T-helper 2 cell (primary cell): ENCODE measurements at regions not wholly inside any gene's neighbourhood (a gene's known extent, or its start where the extent isn't known, plus 50 kb on each side); places are given as distances from the start of the nearest gene placed in this dataset.
"Not testable (repeated sequence)": the region's sequence is repeated elsewhere in the genome, so short reads cannot be mapped to it uniquely, and the experiment has no call there.

Experiments used
- DNase-seq, 5 experiments: peaks; one replicate each; pipeline versions ENCODE4 v3.0.0 to v3.0.0-alpha.2; 2012 to 2022

DNA sequence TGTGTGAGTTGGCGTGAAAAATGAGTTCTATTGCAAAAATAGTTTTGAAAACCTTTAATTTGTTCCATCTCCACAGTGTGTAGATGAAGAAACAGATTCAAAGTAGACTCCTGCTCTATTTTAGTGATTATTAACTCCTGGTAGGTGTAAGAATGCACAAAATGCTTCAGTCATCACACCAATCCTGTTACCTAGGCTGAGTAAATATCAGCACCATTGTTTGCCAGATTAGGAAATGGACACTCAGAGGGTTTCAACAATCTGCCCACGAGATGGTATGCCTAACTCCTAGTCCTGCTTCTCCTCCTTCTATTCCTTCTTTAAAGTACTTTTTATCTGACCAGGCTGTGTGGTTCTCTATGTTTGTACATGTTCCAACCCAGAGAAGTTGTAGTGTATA lies 108.9 kb upstream of the AHI1 start:
- no peak for DNase-seq

DNA sequence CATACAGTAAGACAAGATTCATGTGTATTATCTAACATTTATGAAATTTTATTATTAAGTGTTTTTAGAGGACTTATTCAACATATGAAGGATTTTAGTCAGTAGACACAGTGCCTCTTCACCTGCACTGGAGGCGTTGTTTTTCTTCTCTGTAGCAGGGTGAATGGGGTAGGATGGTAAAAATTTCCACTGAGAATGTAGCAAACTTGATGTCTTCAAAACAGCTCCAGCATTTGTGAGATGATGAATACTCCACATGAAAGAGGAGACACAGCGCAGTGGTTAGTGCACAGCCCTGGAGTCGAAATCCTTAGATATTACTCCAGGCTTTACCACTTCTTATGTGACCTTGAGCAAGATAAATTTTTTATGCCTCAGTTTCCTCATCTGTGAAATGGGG lies 110.5 kb upstream of the AHI1 start:
- DNase-seq, result no peak

DNA sequence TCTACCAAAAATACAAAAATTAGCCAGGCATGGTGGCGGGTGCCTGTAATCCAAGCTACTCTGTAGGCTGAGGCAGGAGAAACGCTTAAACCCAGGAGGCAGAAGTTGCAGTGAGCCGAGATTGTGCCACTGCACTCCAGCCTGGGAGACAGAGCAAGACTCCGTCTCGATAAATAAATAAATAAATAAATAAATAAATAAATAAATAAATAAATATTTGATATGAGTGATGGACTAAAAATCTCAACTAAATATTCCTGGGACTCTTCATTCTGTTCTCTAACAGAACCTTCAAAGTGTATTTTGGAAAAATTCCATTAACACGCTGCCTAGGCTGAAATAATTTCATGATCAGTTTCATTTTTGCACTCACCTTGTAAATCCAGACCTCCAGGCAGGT lies 112.7 kb upstream of the AHI1 start:
- not testable (repeated sequence) for DNase-seq

DNA sequence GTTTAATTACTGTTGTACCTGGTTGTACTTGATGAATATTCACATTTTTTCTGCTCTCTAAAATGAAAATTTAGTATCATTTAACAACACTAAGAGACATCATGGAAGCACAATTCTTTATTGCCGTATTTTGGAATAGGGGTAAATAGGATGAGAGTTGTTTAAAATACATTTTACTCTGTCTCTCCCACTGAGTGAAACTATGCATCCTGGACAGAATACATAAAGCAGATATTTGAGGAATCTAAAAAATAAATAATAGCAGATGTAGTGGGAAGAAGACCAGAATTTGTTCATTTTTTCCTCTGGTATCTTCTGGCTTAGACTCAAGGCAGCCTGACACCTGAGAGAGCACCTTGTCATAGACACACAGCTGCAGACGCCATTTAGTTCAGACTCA lies 119.1 kb upstream of the AHI1 start:
- no peak for DNase-seq

DNA sequence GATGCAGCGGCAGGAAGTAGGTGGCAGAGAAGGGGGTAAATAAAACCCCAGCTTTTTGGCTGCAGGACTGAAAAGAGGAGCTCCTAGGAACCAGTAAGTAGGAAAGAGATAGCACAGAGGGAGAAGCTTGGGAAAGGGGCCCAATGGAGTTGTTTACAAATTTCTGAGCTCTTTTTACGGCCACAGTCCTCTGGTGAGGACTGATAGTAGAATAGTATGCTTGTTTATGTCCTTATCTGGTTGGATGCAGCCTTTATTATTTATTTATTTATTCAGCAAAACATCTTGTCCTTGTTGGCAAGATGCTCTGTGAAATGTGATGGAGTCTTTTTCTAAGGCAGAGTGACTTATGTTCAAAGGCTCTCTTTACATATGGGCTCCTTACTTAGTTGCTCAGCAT lies 119.7 kb upstream of the AHI1 start:
- no peak for DNase-seq

DNA sequence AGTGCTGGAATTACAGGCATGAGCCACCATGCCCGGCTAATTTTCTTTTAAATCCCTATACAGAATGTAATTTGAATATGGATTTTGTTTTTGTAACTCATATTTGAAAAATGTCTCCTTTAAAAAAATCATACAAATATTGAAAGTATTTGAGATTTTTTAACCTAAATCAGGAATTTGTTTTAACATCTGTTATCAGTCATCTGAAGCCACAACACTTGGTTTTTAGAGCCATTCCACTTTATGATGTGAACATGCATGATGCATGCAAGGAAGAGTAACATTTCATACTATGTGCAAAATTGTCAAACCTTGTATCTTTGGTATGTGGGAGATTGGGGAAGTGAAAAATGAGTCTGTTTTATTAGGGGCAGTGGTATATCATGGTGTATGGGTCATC lies 124.5 kb upstream of the AHI1 start:
- no peak for DNase-seq

DNA sequence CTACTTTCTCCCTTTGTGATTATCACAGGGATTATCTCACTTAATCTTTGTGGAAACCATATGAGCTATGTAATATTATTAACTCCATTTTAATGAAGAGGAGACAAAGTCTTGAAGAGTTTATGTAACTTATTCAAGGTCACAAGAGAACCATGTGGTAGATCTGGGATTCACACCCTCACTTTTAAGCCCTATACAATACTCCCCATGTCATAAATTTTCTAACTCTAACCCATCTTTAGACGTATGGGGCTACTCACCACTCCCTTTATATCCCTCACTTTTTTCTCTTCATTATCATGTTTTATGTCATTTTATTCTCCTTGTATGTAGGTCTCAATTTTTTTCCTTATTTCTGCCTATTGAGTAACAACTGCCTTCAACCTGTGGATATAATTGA lies 126.4 kb upstream of the AHI1 start:
- DNase-seq, result no peak

DNA sequence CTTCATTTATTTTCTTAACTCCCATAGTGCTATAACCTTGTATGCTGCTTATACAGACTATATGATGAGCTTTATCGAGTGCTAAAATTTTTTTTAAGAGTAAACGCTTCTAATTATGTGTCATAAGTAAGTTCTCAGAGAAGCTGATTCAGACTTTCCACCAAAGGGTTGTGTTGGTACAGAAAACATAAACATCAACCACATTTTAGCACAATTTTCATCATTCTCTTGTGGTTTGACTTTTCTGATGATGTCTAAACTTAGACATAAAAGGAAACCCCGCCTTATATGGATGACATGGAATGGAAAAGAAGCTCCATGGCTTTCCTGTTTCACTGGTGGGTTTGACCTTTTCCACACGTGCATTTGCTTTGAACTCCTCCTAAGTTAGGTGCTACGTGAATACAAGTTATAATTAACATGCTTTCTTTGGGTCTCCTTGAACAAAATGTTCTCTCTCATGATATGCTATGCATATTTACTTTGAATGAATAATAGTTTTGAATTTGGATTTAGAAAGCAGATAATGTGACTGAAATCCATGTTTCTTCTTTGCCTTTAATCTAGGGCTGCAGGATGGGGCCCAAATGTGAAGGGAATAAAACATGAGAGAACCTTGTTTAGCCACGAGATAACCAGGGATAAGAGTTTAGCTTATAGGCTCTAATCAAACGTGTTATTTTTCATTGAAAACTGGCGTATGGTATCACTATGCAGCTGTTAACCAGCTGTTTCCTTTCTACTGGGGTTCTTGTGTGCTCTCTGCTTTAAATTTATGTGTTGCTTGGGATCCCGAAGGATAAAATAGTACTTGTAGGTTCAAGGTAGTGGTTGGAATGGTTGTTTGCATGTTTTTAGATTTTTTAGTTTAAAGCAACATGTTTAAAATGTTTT lies 127.1 kb upstream of the AHI1 start:
- DNase-seq, result peak in 1 of 5 experiments; percentile 94

DNA sequence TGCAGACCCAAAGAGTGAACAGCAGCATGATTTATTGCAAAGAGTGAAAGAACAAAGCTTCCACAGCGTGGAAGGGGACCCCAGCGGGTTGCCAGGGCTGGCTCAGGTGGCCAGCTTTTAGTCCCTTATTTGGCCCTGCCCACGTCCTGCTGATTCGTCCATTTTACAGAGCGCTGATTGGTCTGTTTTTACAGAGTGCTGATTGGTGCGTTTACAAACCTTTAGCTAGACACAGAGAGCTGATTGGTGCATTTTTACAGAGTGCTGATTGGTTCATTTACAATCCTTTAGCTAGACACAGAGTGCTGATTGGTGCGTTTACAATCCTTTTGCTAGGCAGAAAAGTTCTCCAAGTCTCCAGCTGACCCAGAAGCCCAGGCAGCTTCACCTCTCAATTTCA lies 128.5 kb upstream of the AHI1 start:
- not testable (repeated sequence) for DNase-seq

DNA sequence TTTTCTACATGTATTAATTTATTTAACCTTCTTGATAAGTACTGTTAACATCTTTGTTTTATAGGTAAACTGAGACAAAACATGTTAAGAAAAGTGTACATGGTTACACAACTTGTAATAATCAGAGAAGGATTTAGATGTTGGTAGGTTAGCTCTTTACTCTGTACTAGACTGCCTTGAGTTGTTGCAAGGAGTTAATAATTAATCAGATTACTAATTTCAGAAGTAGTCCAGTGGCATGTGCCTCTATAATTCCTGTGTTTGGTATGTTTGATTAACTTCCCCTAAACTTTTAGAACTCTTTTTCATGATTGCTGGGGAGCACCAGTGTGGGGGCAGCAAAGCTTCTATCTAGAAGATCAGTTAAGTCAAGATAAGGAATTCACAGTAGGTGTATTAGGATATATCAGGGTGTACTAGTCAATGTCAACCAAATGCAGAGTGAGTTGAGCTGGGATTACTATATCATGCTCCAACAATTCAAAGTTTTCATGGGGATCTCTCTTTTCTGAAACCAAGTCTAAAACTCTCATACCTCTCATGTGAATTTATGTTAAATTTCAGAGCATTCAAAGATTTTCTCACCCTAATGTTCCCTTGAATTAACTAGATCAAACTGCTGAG lies 129.7 kb upstream of the AHI1 start:
- DNase-seq, result no peak

DNA sequence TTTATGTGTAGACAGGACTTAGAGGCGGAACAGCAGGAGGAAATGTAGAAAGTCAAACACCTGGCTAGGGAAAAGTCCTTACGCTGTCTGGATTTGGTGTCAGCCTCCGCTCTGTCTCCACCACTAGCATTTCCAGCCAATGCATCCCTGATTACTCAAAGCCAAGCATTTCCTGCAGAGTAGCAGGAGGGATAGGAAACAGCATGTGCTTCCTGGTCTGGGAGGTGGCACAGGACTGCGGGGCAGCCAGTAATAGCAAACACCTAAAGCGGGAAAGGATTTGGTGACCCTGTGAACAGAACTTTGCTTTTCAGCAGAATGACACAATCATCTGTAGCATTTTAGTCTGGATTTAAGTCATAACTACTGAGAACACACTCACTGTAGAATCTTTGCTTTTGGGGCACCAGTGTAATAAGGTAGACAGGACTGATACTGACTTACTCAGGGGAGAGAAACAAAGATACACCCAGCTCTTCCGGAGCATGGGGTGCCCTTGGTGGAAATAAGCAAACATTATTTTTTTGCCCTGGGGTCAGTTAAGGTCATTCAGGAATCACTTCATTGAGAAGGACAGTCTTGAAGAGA lies 133.3 kb upstream of the AHI1 start:
- DNase-seq, result peak in 1 of 5 experiments; percentile 73

DNA sequence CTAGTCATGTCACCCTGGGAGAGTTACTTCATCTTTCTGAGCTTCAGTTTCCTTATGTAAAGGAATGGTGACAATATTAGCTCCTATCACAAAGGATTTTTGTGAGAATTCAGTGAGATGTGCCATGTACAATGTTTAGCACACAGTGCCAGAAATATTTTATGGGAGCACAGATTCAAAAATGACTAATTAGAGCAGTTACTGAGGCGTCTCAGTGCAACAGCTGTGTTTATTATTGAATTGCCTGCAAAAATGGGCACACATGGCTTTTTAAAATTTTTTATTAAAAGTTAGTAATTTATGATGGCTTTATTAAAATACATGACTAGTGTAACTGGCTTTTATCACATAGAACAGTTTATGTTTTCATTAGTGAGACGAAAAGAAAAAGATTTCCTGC lies 134.3 kb upstream of the AHI1 start:
- no peak for DNase-seq

DNA sequence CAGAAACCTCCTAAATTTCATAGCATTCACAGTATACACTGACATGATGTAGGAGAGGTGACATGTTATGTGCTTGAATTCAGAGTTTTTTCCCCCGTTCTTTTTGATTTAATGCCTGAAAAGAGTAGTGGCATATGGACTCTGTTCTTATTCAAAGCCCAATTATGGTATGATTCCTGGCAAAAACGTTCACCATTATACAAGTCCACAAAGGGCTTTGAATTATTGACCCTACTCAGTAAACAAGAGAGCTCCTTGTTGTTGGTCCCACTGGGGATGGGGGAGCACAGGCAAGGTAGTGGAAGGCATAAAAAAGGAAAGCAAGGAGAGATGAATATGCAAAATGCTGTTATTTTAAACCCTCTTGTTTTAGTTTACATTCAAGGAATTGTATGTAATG lies 136.0 kb upstream of the AHI1 start:
- DNase-seq, result no peak

DNA sequence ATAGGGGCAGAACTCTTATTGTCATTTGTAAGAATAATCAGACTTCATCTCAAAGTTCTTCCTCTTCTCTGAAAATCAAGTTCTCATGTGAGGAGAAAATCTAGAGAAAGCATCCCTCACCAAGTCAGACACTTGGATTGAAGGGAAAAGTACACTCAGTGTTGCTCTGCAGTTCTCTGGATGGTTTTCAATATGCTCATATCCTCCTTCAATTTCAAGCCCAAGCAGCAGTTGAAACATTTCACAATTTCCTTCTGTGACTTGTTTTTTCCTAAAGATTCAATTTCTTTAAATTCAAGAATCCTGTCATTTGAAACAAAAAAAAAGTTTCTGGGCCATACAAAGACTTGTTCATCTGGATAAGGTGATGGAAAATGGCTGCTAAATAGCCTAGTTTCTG lies 140.2 kb upstream of the AHI1 start:
- DNase-seq, result no peak

DNA sequence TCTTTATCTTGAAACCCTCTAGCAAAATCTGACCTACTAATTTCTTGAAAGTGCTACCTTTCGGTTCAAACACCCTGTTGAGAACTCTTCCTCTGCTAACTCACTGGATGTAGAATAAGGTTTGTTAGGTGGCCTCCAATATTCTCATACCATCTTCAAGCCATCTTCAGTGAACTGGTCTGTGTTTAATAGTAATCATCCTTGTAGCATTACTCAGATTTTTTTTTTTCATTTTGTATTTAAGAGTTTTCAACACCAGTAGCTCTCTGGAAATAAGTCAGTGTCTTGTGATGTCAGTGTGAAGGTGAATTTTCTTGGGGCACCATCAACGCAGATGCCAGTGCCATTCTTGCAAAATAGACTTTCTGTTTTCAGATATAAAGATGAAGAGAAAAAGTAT lies 140.6 kb upstream of the AHI1 start:
- peak in 1 of 5 experiments; percentile 38 for DNase-seq

DNA sequence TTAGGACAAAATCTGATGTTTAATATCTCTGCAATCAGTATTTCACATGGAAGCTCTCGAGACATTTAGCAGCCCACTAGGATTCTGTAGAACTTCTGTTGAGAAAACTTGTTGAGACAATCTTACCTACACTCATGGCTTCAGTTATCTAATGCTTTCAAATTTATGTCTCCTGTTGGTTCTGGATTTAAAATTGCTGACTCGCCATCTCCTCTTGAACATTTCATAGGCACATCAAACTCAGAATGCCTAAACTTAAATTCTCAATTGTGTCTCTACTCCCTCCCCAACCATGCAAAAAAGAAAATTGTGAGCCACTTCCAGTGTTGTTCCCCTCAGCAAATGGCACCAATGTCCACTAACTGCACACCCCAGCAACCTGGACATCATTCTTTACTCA lies 142.5 kb upstream of the AHI1 start:
- peak in 1 of 5 experiments; percentile 31 for DNase-seq

DNA sequence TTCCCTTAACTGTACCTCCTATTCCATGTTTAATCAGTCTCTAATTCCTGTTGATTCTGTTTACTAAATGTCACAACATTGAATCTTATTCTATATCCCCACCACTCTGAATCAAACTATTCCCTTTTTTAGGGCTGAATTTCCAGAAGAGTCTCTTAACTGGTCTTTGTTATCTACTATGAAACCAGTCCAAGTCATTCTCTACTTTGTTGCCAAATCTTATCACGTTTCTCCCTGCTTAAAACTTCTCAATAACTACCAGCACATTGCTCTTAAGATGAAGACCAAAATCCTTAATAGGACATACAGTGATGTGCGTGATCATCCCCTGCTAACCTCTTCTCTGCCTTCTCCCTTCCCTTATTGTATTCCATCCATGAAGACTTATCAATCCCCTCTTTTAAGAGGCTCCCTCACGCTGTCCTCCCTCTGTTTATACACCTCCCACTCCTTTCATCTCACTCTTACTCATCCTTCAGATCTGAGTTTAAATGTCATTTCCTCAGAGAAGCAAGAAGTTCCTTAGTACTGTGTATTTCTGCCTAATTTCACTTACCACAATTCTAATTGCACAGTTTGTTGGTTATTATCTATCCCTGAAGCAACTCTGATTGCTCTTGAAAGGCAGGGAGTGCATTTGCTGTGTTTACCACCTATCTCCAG lies 143.0 kb upstream of the AHI1 start:
- DNase-seq, result peak in 1 of 5 experiments; percentile 84

DNA sequence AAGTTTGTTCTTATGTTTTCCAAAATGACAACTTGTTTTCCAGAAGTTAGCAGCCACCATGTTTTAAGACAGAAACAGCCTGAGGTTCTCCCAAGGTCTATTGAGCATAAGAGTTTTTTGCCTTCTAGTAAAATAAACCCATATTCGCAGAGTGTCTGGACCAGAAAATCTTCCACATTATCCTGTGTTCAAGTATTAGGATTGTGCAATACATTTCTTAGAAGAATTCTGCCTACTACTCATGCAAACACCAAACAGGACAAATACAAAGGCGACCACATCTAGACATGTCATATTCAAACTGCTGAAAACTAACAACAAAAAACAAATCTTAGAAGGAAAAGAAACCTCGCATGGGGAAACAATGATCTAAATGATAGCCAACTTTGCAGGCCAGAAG lies 145.4 kb upstream of the AHI1 start:
- peak in 1 of 5 experiments; percentile 65 for DNase-seq

DNA sequence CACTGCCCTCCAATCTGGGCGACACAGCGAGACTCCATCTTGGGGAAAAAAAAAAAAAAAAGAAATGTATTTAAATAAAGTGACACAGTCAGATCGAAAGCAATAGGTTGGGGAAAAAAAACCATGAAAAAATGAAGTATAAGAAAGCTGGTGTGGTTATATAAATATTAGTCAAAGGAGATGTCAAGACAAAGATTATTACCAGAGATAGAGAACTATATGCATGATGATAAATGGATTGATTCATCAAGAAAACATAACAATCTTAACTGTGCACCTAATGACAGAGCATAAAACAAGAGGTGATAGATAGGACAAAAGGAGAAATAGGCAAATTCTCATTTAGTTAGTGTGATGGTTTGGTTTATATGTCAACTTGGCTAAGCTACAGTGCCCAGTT lies 146.9 kb upstream of the AHI1 start:
- DNase-seq, result peak in 1 of 5 experiments; percentile 76

DNA sequence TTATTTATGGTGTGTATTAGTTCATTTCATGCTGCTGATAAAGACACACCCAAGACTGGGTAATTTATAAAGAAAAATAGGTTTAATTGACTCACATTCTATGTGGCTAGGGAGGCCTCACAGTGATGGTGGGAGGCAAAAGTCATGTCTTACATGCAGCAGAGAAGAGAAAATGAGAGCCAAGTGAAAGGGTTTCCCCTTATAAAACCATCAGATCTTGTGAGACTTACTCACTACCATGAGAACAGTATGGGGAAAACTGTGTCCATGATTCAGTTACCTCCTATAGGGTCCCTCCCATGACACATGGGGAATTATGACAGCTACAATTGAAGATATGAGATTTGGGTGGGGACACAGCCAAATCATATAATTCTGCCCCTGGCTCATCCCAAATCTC lies 150.0 kb upstream of the AHI1 start:
- DNase-seq, result peak in 1 of 5 experiments; percentile 10

DNA sequence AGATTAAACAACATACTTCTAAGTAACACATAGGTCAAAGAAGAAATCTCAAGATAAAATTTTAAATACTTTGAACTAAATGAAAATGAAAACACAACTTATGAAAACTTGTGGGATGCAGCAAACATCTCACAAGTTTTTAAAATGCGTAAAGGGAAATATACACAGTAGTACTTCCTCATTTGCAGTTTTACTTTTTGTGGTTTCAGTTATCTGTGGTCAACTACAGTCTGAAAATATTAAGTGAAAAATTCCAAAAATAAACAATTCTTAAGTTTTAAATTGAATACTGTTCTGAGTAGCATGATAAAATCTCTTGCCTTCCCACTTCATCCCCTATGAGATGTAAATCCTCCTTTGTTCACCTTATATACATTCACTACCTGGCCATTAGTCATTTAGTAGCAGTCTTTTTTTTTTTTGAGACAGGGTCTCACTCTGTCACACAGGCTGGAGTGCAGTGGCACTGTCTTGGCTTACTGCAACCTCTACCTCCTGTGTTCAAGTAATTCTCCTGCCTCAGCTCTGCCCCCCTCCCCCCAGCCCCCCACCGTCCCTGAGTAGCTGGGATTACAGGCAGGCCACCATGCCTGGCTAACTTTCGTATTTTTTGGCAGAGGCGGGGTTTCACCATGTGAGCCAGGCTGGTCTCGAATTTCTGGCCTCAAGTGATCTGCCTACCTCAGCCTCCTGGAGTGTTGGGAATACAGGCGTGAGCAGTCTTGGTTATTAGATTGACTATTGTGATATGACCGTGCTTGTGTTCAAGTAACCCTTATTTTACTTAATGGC lies 154.6 kb upstream of the AHI1 start:
- peak in 1 of 5 experiments; percentile 54 for DNase-seq

DNA sequence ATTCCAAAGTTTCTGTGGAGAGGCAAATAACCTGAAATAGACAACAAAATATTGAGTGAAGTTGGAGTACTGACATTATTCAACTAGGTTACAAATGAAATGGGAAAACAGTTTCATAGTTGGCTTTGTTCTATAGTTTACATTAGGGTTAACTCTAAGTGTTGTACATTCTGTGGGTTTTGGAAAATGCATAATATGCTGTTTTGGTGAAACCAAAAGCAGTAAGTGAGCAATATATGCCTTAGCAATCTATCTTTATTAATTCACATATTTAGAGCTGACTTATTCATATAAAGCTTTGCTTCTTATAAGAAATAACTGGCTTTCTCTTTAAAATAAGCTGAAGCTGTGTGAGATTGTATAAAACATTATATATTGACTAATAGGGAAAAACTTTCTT lies 157.5 kb upstream of the AHI1 start:
- no peak for DNase-seq

DNA sequence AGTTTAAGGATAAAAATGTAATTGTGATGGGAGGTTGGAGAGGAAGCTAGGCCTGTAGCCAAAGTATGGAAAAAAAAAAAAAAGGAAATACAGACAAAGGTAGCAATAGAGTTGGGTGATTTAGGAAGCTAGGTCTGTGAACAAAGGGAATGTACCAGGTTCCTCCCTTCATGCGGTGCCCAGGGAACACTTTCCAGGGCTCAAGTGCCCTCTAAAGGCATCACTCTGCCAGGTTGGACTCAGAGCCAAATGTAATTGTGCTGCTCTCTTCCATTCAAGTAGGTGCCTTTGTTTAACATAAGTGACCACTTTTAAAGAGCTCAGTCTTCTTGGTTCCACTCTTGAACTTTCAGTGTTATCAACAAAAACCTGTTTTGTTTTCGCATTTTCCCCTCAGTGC lies 159.7 kb upstream of the AHI1 start:
- DNase-seq, result no peak
